ENCODE measurements at regions not wholly inside any gene's neighbourhood (a gene's known extent, or its start where the extent isn't known, plus 50 kb on each side); places are given as distances from the start of the nearest gene placed in this dataset.

GRCh38 chr10:84987039-84987438, 658.6 kb downstream of the CCSER2 start:
- Histone ChIP-seq H2AFZ (ENCODE audit: low read length) (no peak overlapping the region), H3K4me1 (ENCODE audit: control insufficient read depth, extremely low read depth, insufficient read depth, low read length) (no peaks in the 10 kb centered on the region), H3K4me3 (replicated peaks in 1 of 4; ENCODE audit: control extremely low read depth in 1 of 4, insufficient read depth in 1 of 4, low read depth in 3 of 4, low read length in 4 of 4) (no peak overlapping the region), H3K4me2 (ENCODE audit: extremely low read depth, insufficient read depth, low read length) (no peak overlapping the region), H3K79me2 (ENCODE audit: control insufficient read depth, insufficient read depth, low read length) (no peaks in the 10 kb centered on the region), H4K20me1 (ENCODE audit: control insufficient read depth, extremely low read depth, insufficient read depth, low read length) (no peaks in the 10 kb centered on the region), H3K27me3 (ENCODE audit: control insufficient read depth, insufficient read depth, low read length) (no peaks in the 10 kb centered on the region), H3K27ac (ENCODE audit: insufficient read depth, low read length) (no peak overlapping the region), H3K9ac (ENCODE audit: insufficient read depth, low read length) (no peak overlapping the region), H3K36me3 (ENCODE audit: control insufficient read depth, insufficient read depth, low read length) (no peaks in the 10 kb centered on the region), H3K9me3 (ENCODE audit: control insufficient read depth, insufficient read depth, low read depth, low read length) (no peaks in the 10 kb centered on the region)
- no peak for TF ChIP-seq CTCF (conservative IDR thresholded peaks at IDR 0.05 in 1 of 2, IDR thresholded peaks at IDR 0.05 in 1 of 2; ENCODE audit: low read depth in 1 of 2, low read length in 2 of 2)
- TF ChIP-seq EZH2 (IDR thresholded peaks at IDR 0.05; ENCODE audit: low read length, missing control alignments): no peak
- DNase-seq (ENCODE audit: low read depth in 2 of 2): no peak

DNA sequence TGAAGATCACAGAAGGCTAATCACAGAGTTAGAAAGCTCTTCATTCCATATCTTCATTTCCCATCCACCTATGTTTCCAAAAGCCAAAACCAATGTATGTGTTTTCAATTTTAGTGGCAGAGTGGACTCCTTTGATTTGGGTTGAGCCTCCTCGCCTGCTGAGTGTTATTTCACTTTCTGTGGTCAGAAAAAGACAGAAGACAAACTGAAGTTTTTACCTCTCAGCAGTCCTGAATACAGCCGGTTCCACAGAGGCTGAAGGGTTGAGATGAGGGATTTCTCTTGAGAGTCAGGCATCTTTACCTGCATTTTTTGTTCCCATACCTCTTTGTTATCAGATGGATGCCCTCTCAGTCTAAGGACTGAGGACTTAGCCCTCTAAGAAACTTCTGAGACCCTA, 659.6 kb downstream of the CCSER2 start:
- Histone ChIP-seq H2AFZ (ENCODE audit: low read length) (no peak overlapping the region), H3K4me1 (ENCODE audit: control insufficient read depth, extremely low read depth, insufficient read depth, low read length) (no peaks in the 10 kb centered on the region), H3K4me3 (replicated peaks in 1 of 4; ENCODE audit: control extremely low read depth in 1 of 4, insufficient read depth in 1 of 4, low read depth in 3 of 4, low read length in 4 of 4) (no peak overlapping the region), H3K9ac (ENCODE audit: insufficient read depth, low read length) (no peak overlapping the region), H4K20me1 (ENCODE audit: control insufficient read depth, extremely low read depth, insufficient read depth, low read length) (no peaks in the 10 kb centered on the region), H3K79me2 (ENCODE audit: control insufficient read depth, insufficient read depth, low read length) (no peaks in the 10 kb centered on the region), H3K27ac (ENCODE audit: insufficient read depth, low read length) (no peak overlapping the region), H3K36me3 (ENCODE audit: control insufficient read depth, insufficient read depth, low read length) (no peaks in the 10 kb centered on the region), H3K27me3 (ENCODE audit: control insufficient read depth, insufficient read depth, low read length) (no peaks in the 10 kb centered on the region), H3K9me3 (ENCODE audit: control insufficient read depth, insufficient read depth, low read depth, low read length) (no peaks in the 10 kb centered on the region), H3K4me2 (ENCODE audit: extremely low read depth, insufficient read depth, low read length) (no peak overlapping the region)
- TF ChIP-seq EZH2 (IDR thresholded peaks at IDR 0.05; ENCODE audit: low read length, missing control alignments) (no peak), CTCF (conservative IDR thresholded peaks at IDR 0.05 in 1 of 2, IDR thresholded peaks at IDR 0.05 in 1 of 2; ENCODE audit: low read depth in 1 of 2, low read length in 2 of 2) (no peak)
- no peak for DNase-seq (ENCODE audit: low read depth in 2 of 2)

DNA sequence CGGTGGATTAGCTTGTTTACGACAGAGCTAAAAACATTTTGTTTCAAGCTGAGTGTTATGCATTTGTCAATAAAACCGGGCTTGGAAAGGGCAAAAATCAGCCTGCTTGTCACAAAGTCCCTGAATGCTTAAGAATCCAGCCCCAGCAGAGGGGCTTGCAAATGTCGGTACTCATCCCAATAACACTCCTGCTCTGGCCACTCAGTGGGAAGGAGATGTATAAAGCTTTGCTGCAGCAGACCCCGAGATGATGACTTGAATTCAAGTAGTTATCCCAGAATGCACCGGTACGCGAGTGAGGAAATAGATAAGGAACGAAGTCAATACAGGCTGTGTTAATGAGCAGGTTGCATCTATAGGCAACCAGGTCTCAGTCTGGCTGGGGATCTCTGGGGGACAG, 662.3 kb downstream of the CCSER2 start:
- TF ChIP-seq EZH2 (IDR thresholded peaks at IDR 0.05; ENCODE audit: low read length, missing control alignments) (no peak), CTCF (conservative IDR thresholded peaks at IDR 0.05 in 1 of 2, IDR thresholded peaks at IDR 0.05 in 1 of 2; ENCODE audit: low read depth in 1 of 2, low read length in 2 of 2) (no peak)
- Histone ChIP-seq H3K27ac (ENCODE audit: insufficient read depth, low read length) (no peak overlapping the region), H2AFZ (ENCODE audit: low read length) (no peak overlapping the region), H3K4me3 (replicated peaks in 1 of 4; ENCODE audit: control extremely low read depth in 1 of 4, insufficient read depth in 1 of 4, low read depth in 3 of 4, low read length in 4 of 4) (no peak overlapping the region), H3K27me3 (ENCODE audit: control insufficient read depth, insufficient read depth, low read length) (no peaks in the 10 kb centered on the region), H3K9me3 (ENCODE audit: control insufficient read depth, insufficient read depth, low read depth, low read length) (no peaks in the 10 kb centered on the region), H3K4me1 (ENCODE audit: control insufficient read depth, extremely low read depth, insufficient read depth, low read length) (no peaks in the 10 kb centered on the region), H3K36me3 (ENCODE audit: control insufficient read depth, insufficient read depth, low read length) (no peaks in the 10 kb centered on the region), H3K4me2 (ENCODE audit: extremely low read depth, insufficient read depth, low read length) (no peak overlapping the region), H4K20me1 (ENCODE audit: control insufficient read depth, extremely low read depth, insufficient read depth, low read length) (no peaks in the 10 kb centered on the region), H3K79me2 (ENCODE audit: control insufficient read depth, insufficient read depth, low read length) (no peaks in the 10 kb centered on the region), H3K9ac (ENCODE audit: insufficient read depth, low read length) (no peak overlapping the region)
- DNase-seq (ENCODE audit: low read depth in 2 of 2): no peak

Data from fibroblast of lung (primary cell).